ENCODE measurements at regions not wholly inside any gene's neighbourhood (a gene's known extent, or its start where the extent isn't known, plus 50 kb on each side); places are given as distances from the start of the nearest gene placed in this dataset.

DNA sequence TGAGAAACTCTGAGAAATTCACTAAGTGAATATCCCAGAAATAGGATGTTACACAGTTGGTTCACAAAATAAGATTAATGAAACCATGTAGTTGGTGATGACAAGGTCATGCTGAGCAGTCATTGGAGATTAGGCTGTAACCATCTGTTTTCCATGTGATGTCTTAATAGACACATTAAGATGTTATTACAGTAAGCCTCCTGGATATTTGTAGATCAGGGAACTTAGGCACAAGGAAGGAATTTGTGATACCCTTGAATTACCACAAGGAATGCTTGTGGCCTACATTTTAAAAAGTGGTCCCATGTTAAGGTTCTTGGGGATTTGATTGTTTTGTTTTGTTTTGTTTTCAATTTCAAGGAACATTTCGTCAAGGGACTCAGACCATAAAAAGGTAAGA, 185.6 kb upstream of the BANK1 start:
- peak in 3 of 8 experiments; percentile 39 to 56 (median 43) for ATAC-seq (replicated peaks in 6 of 8)
- WGBS, 10 experiments = 50 to 92% (median 75%) methylated on average over 1 of the region's 1 CpG
- no peak overlapping the region for H3K4me3 ChIP-seq
- in situ Hi-C loops (cut with MboI; ENCODE audit: low pct_unique_long_range_greater_than_20kb in 2 of 9, low sequenced_read_pairs in 9 of 9, unreplicated experiment in 9 of 9) = no loop called here
- no peaks in the 10 kb centered on the region for H3K4me1 ChIP-seq (replicated peaks in 1 of 2)
- H3K27ac ChIP-seq = no peak overlapping the region

- Histone ChIP-seq H3K4me3 (no peak overlapping the region), H3K27ac (no peak overlapping the region), H3K4me1 (replicated peaks in 1 of 2) (no peaks in the 10 kb centered on the region)
- 43 to 90% (median 80%) methylated on average over 1 to 2 of the region's 2 CpGs; no CpG with 5 or more reads in 1 of the 10 experiments for WGBS, 10 experiments
- in situ Hi-C loops (cut with MboI; ENCODE audit: low pct_unique_long_range_greater_than_20kb in 2 of 9, low sequenced_read_pairs in 9 of 9, unreplicated experiment in 9 of 9) = no loop called here
- ATAC-seq (replicated peaks in 6 of 8) = no peak
These were observed 190.2 kb upstream of the BANK1 start for GRCh38 chr4:101600287-101600686.

DNA sequence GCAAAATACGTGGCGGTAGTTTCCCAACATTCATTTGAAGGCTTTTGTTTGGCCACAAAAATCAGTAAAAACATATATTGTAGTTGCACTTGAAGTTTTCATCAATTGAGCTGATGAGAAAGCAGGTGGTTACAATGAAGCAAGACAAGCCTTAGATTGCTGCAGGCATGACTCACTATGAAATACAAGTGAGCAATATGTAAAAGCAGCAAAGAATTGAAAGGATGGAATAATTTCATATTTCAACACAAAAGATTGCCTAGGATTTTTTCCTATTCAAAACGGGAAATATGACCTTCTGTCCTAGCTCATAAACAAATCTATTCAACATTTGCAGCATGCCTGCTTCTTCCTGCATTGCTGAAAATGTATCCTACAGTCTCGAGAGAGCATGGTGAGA, 190.9 kb upstream of the BANK1 start:
- H3K4me3 ChIP-seq = no peak overlapping the region
- WGBS, 10 experiments = 32 to 100% (median 61%) methylated on average over 1 to 4 of the region's 4 CpGs
- H3K4me1 ChIP-seq (replicated peaks in 1 of 2) = no peaks in the 10 kb centered on the region
- ATAC-seq (replicated peaks in 6 of 8) = peak in 4 of 8 experiments; percentile 11 to 52 (median 42)
- H3K27ac ChIP-seq = no peak overlapping the region
- in situ Hi-C loops (cut with MboI; ENCODE audit: low pct_unique_long_range_greater_than_20kb in 2 of 9, low sequenced_read_pairs in 9 of 9, unreplicated experiment in 9 of 9) = no loop called here

- no peak overlapping the region for H3K4me3 ChIP-seq
- WGBS, 10 experiments = 0 to 100% (median 67%) methylated on average over 1 to 2 of the region's 2 CpGs; no CpG with 5 or more reads in 1 of the 10 experiments
- no peaks in the 10 kb centered on the region for H3K4me1 ChIP-seq (replicated peaks in 1 of 2)
- H3K27ac ChIP-seq = no peak overlapping the region
- in situ Hi-C loops (cut with MboI; ENCODE audit: low pct_unique_long_range_greater_than_20kb in 2 of 9, low sequenced_read_pairs in 9 of 9, unreplicated experiment in 9 of 9) = no loop called here
- peak in 3 of 8 experiments; percentile 87 to 93 (median 91) for ATAC-seq (replicated peaks in 6 of 8)
These were observed 193.6 kb upstream of the BANK1 start for GRCh38 chr4:101596781-101597552.

DNA sequence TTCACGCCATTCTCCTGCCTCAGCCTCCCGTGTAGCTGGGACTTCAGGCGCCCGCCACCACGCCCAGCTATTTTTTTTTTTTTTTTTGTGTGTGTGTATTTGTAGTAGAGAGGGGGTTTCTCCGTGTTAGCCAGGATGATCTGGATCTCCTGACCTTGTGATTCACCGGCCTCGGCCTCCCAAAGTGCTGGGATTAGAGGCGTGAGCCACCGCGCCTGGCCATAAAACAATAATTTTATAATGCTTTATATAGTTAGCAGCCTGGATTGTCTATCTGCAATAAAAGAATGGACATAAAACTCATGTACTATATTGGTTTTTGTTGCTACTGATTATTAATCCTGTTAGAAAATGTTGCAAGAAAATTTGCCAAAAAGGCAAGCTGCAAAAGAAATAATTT, 195.9 kb upstream of the BANK1 start:
- in situ Hi-C loops (cut with MboI; ENCODE audit: low pct_unique_long_range_greater_than_20kb in 2 of 9, low sequenced_read_pairs in 9 of 9, unreplicated experiment in 9 of 9) = no loop called here
- WGBS, 10 experiments = 92 to 100% (median 97%) methylated on average over 1 to 8 of the region's 11 CpGs; no CpG with 5 or more reads in 1 of the 10 experiments
- Histone ChIP-seq H3K4me1 (replicated peaks in 1 of 2) (no peaks in the 10 kb centered on the region), H3K27ac (no peak overlapping the region), H3K4me3 (no peak overlapping the region)
- no peak for ATAC-seq (replicated peaks in 6 of 8)

DNA sequence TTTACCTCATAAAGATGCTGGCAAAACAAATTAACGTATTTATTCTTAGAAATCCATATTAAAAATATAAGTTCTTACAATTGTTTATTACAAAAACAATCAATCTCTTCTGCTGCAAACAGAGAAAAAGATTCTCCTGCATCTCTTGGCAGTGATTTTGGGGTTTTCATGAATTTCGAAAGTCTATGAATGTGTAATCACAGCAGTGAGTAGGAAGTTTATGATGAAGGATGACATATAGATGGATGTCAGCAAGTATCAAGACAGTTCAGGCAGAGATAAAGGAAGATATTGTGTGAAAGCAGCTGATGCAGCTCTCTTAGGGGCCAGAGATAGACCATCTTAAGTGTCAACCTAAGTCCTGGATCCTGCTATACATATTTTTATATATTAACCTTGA, 196.9 kb upstream of the BANK1 start:
- in situ Hi-C loops (cut with MboI; ENCODE audit: low pct_unique_long_range_greater_than_20kb in 2 of 9, low sequenced_read_pairs in 9 of 9, unreplicated experiment in 9 of 9) = no loop called here
- Histone ChIP-seq H3K4me3 (no peak overlapping the region), H3K27ac (no peak overlapping the region), H3K4me1 (replicated peaks in 1 of 2) (no peaks in the 10 kb centered on the region)
- 58 to 100% (median 88%) methylated on average over 1 to 2 of the region's 2 CpGs for WGBS, 10 experiments
- no peak for ATAC-seq (replicated peaks in 6 of 8)

DNA sequence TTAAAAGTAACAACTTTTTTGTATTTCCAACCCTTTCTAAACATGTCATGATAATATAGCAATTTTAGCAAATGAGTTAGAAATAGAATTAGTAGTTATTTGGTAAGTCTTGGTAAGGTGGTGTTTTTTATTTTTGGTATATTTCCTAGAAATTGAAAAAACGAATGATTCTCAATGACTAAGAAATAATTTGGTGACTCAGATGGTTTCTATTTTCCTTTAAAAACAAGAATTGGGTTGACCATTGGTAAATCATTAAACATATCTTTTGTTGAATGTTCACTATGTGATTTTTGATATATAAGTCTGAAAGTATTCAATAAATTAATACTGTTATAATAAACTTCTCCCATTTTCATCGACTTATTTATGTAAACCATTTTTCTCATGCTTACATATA, 206.2 kb upstream of the BANK1 start:
- no peak overlapping the region for H3K27ac ChIP-seq
- H3K4me1 ChIP-seq (replicated peaks in 1 of 2) = no peaks in the 10 kb centered on the region
- H3K4me3 ChIP-seq = no peak overlapping the region
- 0 to 93% (median 68%) methylated on average over 1 to 2 of the region's 2 CpGs; no CpG with 5 or more reads in 1 of the 10 experiments for WGBS, 10 experiments
- no peak for ATAC-seq (replicated peaks in 6 of 8)
- in situ Hi-C loops (cut with MboI; ENCODE audit: low pct_unique_long_range_greater_than_20kb in 2 of 9, low sequenced_read_pairs in 9 of 9, unreplicated experiment in 9 of 9) = no loop called here

DNA sequence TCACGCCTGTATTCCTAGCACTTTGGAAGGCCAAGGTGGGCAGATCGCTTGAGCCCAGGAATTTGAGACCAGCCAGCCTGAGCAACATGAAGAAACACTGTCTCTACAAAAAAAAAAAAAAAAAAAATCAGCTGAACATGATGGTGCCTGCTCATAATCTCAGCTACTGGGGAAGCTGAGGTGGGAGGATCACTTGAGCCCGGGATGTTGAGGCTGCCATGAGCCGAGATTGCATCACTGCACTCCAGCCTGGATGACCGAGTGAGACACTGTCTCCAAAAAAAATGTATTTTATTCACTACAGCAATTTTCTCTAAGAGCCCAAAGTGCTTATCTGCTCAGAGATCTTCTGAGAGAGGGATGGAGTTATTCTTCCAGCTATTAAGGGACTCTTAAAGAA, 215.8 kb upstream of the PPP3CA start:
- Histone ChIP-seq H3K27ac (no peak overlapping the region), H3K4me3 (no peak overlapping the region), H3K4me1 (replicated peaks in 1 of 2) (no peaks in the 10 kb centered on the region)
- ATAC-seq (replicated peaks in 6 of 8) = no peak
- in situ Hi-C loops (cut with MboI; ENCODE audit: low pct_unique_long_range_greater_than_20kb in 2 of 9, low sequenced_read_pairs in 9 of 9, unreplicated experiment in 9 of 9) = no loop called here
- 49 to 100% (median 90%) methylated on average over 1 to 5 of the region's 5 CpGs; no CpG with 5 or more reads in 1 of the 10 experiments for WGBS, 10 experiments

DNA sequence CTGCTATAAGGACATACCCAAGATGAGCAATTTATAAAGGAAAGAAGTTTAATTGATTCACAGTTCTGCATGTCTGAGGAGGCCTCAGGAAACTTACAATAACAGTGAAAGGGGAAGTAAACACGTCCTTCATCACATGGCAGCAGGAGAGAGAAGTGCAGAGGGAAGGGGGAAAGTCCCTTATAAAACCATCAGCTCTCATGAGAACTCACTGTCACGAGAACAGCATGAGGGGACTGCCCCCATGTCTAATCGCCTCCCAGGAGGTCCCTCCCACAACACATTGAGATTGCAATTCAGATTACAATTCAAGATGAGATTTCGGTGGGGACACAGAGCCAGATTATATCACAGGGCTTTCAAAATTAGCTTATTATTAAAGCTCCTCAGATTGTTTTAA, 209.5 kb upstream of the PPP3CA start:
- Histone ChIP-seq H3K4me1 (replicated peaks in 1 of 2) (no peaks in the 10 kb centered on the region), H3K27ac (no peak overlapping the region), H3K4me3 (no peak overlapping the region)
- no peak for ATAC-seq (replicated peaks in 6 of 8)
- in situ Hi-C loops (cut with MboI; ENCODE audit: low pct_unique_long_range_greater_than_20kb in 2 of 9, low sequenced_read_pairs in 9 of 9, unreplicated experiment in 9 of 9) = no loop called here
- WGBS, 10 experiments = 0 to 71% (median 43%) methylated on average over 1 to 4 of the region's 4 CpGs; no CpG with 5 or more reads in 2 of the 10 experiments

- H3K4me3 ChIP-seq = no peak overlapping the region
- no peak for ATAC-seq (replicated peaks in 6 of 8)
- H3K27ac ChIP-seq = no peak overlapping the region
- no peaks in the 10 kb centered on the region for H3K4me1 ChIP-seq (replicated peaks in 1 of 2)
- in situ Hi-C loops (cut with MboI; ENCODE audit: low pct_unique_long_range_greater_than_20kb in 2 of 9, low sequenced_read_pairs in 9 of 9, unreplicated experiment in 9 of 9) = no loop called here
- 67 to 100% (median 87%) methylated on average over 1 to 4 of the region's 4 CpGs for WGBS, 10 experiments
These were observed 208.1 kb upstream of the PPP3CA start for GRCh38 chr4:101555341-101555880.

DNA sequence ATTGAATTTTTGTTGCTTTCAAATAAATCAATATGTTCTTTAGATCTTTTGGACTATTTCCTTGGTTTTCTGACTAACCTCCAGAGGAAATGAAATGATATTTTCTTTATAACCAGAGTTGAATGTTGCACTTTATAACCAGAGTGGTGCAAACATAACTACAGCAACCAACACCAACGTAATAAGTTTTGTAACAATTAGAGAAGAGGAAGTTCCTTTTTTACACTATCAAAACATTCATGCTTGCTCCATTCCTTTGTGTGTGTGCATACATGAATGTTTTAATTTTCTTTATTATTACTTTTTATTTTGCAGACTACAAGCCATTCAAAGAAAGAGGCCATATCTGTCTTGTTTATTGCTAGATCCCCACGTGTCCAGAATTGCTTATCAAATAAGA, 193.0 kb upstream of the PPP3CA start:
- no peak overlapping the region for H3K27ac ChIP-seq
- ATAC-seq (replicated peaks in 6 of 8) = no peak
- H3K4me1 ChIP-seq (replicated peaks in 1 of 2) = no peaks in the 10 kb centered on the region
- in situ Hi-C loops (cut with MboI; ENCODE audit: low pct_unique_long_range_greater_than_20kb in 2 of 9, low sequenced_read_pairs in 9 of 9, unreplicated experiment in 9 of 9) = no loop called here
- H3K4me3 ChIP-seq = no peak overlapping the region
- WGBS, 10 experiments = 0 to 83% (median 53%) methylated on average over 1 to 2 of the region's 2 CpGs

- in situ Hi-C loops (cut with MboI; ENCODE audit: low pct_unique_long_range_greater_than_20kb in 2 of 9, low sequenced_read_pairs in 9 of 9, unreplicated experiment in 9 of 9) = no loop called here
- 0 to 100% (median 69%) methylated on average over 1 of the region's 1 CpG; no CpG with 5 or more reads in 4 of the 10 experiments for WGBS, 10 experiments
These were observed 181.2 kb upstream of the PPP3CA start for GRCh38 chr4:101528526-101528925.

DNA sequence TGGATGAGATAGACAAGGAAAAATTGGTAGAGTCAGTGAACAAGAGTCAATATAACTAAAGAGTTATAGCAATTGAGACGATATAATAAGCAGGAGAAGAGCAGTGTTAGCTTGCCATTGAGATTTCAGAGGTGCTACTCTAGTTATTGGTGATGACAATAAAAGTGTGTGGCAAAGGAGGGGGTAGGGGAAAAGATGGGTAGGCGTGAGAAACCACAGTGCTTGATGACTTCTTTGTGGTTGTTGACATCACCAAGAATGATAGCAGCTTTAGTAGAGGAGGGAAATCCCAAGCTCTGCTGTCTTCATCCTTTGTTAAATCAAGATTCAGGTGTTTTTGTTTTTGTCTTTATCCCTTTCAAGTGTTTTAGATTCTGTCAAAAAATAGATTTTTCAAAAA, 179.9 kb upstream of the PPP3CA start:
- H3K4me3 ChIP-seq = no peak overlapping the region
- H3K27ac ChIP-seq = no peak overlapping the region
- H3K4me1 ChIP-seq (replicated peaks in 1 of 2) = no peaks in the 10 kb centered on the region
- 0 to 100% (median 34%) methylated on average over 1 to 2 of the region's 2 CpGs for WGBS, 10 experiments
- ATAC-seq (replicated peaks in 6 of 8) = no peak
- in situ Hi-C loops (cut with MboI; ENCODE audit: low pct_unique_long_range_greater_than_20kb in 2 of 9, low sequenced_read_pairs in 9 of 9, unreplicated experiment in 9 of 9) = no loop called here

More at GRCh38 chr4:101528526-101528925, 181.2 kb upstream of the PPP3CA start:
- no peaks in the 10 kb centered on the region for H3K4me1 ChIP-seq (replicated peaks in 1 of 2)
- ATAC-seq (replicated peaks in 6 of 8) = peak in 1 of 8 experiments; percentile 31
- H3K27ac ChIP-seq = no peak overlapping the region
- no peak overlapping the region for H3K4me3 ChIP-seq

DNA sequence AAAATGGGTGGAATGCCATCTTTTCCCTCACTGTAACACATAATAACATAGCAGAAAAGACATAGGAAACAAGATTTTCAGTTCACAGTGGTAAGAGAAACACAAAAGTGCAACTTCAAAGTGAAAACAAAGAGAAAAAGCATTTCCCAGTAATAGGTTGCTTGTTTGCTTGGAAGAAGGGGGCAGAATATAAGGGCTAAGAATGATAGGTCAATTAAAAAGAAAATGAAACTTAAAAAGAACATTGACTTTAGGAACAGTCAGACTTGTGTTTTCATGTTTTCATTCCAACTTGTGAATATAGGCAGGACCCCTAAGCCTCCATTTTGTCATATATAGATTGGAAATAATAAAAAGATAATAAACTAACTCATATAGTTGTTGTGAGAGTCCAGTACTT, 168.2 kb upstream of the PPP3CA start:
- Histone ChIP-seq H3K4me3 (no peak overlapping the region), H3K27ac (no peak overlapping the region), H3K4me1 (replicated peaks in 1 of 2) (no peaks in the 10 kb centered on the region)
- ATAC-seq (replicated peaks in 6 of 8) = no peak
- in situ Hi-C loops (cut with MboI; ENCODE audit: low pct_unique_long_range_greater_than_20kb in 2 of 9, low sequenced_read_pairs in 9 of 9, unreplicated experiment in 9 of 9) = no loop called here
